ENCODE measurements at regions not wholly inside any gene's neighbourhood (a gene's known extent, or its start where the extent isn't known, plus 50 kb on each side); places are given as distances from the start of the nearest gene placed in this dataset.

- TF ChIP-seq POLR2A (IDR thresholded peaks at IDR 0.05; ENCODE audit: low read depth, low read length) (no peak), POLR2AphosphoS5 (IDR thresholded peaks at IDR 0.05; ENCODE audit: low read depth, low read length) (no peak), TAF1 (IDR thresholded peaks at IDR 0.05; ENCODE audit: borderline replicate concordance, low read depth, low read length) (no peak)
Observed at GRCh38 chr9:85230081-85230480, 511.7 kb downstream of the AGTPBP1 start.
